ENCODE measurements at regions not wholly inside any gene's neighbourhood (a gene's known extent, or its start where the extent isn't known, plus 50 kb on each side); places are given as distances from the start of the nearest gene placed in this dataset.
"Not testable (repeated sequence)": the region's sequence is repeated elsewhere in the genome, so short reads cannot be mapped to it uniquely, and the experiment has no call there.

DNA sequence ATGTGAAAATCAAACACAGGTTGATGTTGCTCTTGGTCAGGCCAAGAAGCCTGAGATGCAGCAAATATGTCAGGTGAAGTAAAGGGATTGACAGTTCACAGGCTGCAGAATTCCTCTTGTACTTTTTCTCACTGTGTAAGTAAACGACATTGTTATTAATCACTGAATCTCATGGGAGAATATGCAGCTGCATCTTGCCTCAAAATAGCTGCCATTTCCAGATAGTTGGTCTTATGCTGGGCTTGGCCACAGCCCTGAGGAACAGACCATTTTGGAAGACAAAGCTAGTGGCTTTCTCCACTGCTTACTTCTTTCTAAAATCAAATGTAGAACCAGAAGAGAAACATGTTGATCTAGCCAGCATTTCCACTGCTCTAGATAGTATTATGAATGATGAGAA, 403.4 kb upstream of the NR3C2 start:
- Histone ChIP-seq H3K79me2 (ENCODE audit: insufficient read depth, low read length) (no peaks in the 10 kb centered on the region), H3K9ac (ENCODE audit: low read depth, low read length) (no peak overlapping the region), H3K4me3 (ENCODE audit: low read depth in 1 of 2, low read length in 2 of 2) (no peak overlapping the region), H3K27me3 (ENCODE audit: insufficient read depth, low read length, poor library complexity) (no peaks in the 10 kb centered on the region), H3K9me3 (ENCODE audit: insufficient read depth, low read length, severe bottlenecking) (no peaks in the 10 kb centered on the region), H4K20me1 (ENCODE audit: insufficient read depth, low read length) (no peaks in the 10 kb centered on the region), H2AFZ (ENCODE audit: low read depth, low read length) (no peak overlapping the region), H3K27ac (ENCODE audit: low read length) (no peak overlapping the region), H3K4me1 (ENCODE audit: insufficient read depth, low read length) (no peaks in the 10 kb centered on the region), H3K4me2 (ENCODE audit: insufficient read depth, low read length) (no peak overlapping the region), H3K36me3 (ENCODE audit: insufficient read depth, low read length) (no peaks in the 10 kb centered on the region)
- ATAC-seq (ENCODE audit: insufficient read depth, low read depth) (no peak), DNase-seq (no peak)
- no peak for TF ChIP-seq EZH2 (IDR thresholded peaks at IDR 0.05; ENCODE audit: borderline replicate concordance, low read depth, low read length, severe bottlenecking)
- TF ChIP-seq, protein P1, sequence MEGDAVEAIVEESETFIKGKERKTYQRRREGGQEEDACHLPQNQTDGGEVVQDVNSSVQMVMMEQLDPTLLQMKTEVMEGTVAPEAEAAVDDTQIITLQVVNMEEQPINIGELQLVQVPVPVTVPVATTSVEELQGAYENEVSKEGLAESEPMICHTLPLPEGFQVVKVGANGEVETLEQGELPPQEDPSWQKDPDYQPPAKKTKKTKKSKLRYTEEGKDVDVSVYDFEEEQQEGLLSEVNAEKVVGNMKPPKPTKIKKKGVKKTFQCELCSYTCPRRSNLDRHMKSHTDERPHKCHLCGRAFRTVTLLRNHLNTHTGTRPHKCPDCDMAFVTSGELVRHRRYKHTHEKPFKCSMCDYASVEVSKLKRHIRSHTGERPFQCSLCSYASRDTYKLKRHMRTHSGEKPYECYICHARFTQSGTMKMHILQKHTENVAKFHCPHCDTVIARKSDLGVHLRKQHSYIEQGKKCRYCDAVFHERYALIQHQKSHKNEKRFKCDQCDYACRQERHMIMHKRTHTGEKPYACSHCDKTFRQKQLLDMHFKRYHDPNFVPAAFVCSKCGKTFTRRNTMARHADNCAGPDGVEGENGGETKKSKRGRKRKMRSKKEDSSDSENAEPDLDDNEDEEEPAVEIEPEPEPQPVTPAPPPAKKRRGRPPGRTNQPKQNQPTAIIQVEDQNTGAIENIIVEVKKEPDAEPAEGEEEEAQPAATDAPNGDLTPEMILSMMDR (IDR thresholded peaks at IDR 0.05; ENCODE audit: borderline replicate concordance, extremely low read depth, low read length, poor library complexity, severe bottlenecking), result no peak

DNA sequence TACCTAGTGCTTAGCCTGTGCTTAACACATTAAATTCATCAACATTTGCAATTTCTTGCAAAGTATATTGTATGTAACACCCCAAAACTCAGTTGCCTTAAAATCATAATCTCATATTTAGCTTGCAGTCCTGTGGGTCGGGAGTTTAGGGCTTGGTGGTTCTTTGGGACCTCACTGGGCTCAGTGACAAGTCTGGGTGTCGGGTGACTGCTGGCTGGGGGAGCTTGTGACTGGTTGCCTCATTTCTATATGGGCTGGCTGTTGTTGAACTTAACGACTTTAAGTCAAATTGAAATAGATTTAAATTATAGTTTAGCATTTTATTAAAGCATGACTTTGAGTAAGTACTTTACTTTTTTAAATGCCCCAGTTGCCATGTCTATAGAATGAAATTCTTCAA, 401.4 kb upstream of the NR3C2 start:
- no peaks in the 10 kb centered on the region for H3K4me1 ChIP-seq (ENCODE audit: insufficient read depth, low read length)
- H4K20me1 ChIP-seq (ENCODE audit: insufficient read depth, low read length), result no peaks in the 10 kb centered on the region
- no peaks in the 10 kb centered on the region for H3K27me3 ChIP-seq (ENCODE audit: insufficient read depth, low read length, poor library complexity)
- H2AFZ ChIP-seq (ENCODE audit: low read depth, low read length), result no peak overlapping the region; the same call in 1 of the 2 replicates
- no peaks in the 10 kb centered on the region for H3K9me3 ChIP-seq (ENCODE audit: insufficient read depth, low read length, severe bottlenecking)
- ATAC-seq (ENCODE audit: insufficient read depth, low read depth), result no peak
- H3K79me2 ChIP-seq (ENCODE audit: insufficient read depth, low read length), result no peaks in the 10 kb centered on the region
- no peak overlapping the region for H3K4me2 ChIP-seq (ENCODE audit: insufficient read depth, low read length)
- no peak overlapping the region for H3K4me3 ChIP-seq (ENCODE audit: low read depth in 1 of 2, low read length in 2 of 2)
- no peak for TF ChIP-seq EZH2 (IDR thresholded peaks at IDR 0.05; ENCODE audit: borderline replicate concordance, low read depth, low read length, severe bottlenecking)
- TF ChIP-seq, protein P1 (IDR thresholded peaks at IDR 0.05; ENCODE audit: borderline replicate concordance, extremely low read depth, low read length, poor library complexity, severe bottlenecking), result no peak
- H3K9ac ChIP-seq (ENCODE audit: low read depth, low read length), result no peak overlapping the region
- no peak for DNase-seq
- no peaks in the 10 kb centered on the region for H3K36me3 ChIP-seq (ENCODE audit: insufficient read depth, low read length)
- H3K27ac ChIP-seq (ENCODE audit: low read length), result no peak overlapping the region

DNA sequence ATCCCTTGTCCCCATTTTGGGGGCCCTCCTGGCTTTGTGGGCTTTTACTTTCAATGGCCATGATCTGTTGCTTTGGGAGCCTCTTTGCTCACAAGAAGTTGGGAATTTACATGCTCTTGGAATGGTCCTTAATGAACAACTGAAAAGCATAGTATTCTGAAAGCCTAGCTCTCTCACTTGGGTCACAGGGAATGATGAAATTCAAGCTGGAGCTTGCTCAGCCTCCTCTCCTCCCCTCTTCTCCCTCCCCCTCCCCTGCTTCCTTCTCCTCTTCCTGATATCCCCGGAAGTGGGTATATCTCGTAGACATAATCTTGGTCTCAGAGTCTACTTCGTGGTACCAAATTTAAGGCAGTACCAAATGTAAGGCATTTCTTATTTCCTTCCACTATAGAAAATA, 400.6 kb upstream of the NR3C2 start:
- H3K9me3 ChIP-seq (ENCODE audit: insufficient read depth, low read length, severe bottlenecking), result no peaks in the 10 kb centered on the region
- DNase-seq, result no peak
- no peak for ATAC-seq (ENCODE audit: insufficient read depth, low read depth)
- no peaks in the 10 kb centered on the region for H4K20me1 ChIP-seq (ENCODE audit: insufficient read depth, low read length)
- no peaks in the 10 kb centered on the region for H3K36me3 ChIP-seq (ENCODE audit: insufficient read depth, low read length)
- H3K79me2 ChIP-seq (ENCODE audit: insufficient read depth, low read length), result no peaks in the 10 kb centered on the region
- no peak for TF ChIP-seq EZH2 (IDR thresholded peaks at IDR 0.05; ENCODE audit: borderline replicate concordance, low read depth, low read length, severe bottlenecking)
- TF ChIP-seq, protein P1 (IDR thresholded peaks at IDR 0.05; ENCODE audit: borderline replicate concordance, extremely low read depth, low read length, poor library complexity, severe bottlenecking), result no peak
- H3K4me2 ChIP-seq (ENCODE audit: insufficient read depth, low read length), result no peak overlapping the region
- no peak overlapping the region for H3K27ac ChIP-seq (ENCODE audit: low read length)
- H3K4me1 ChIP-seq (ENCODE audit: insufficient read depth, low read length), result no peaks in the 10 kb centered on the region
- H2AFZ ChIP-seq (ENCODE audit: low read depth, low read length), result no peak overlapping the region
- no peaks in the 10 kb centered on the region for H3K27me3 ChIP-seq (ENCODE audit: insufficient read depth, low read length, poor library complexity)
- H3K4me3 ChIP-seq (ENCODE audit: low read depth in 1 of 2, low read length in 2 of 2), result no peak overlapping the region
- no peak overlapping the region for H3K9ac ChIP-seq (ENCODE audit: low read depth, low read length)

DNA sequence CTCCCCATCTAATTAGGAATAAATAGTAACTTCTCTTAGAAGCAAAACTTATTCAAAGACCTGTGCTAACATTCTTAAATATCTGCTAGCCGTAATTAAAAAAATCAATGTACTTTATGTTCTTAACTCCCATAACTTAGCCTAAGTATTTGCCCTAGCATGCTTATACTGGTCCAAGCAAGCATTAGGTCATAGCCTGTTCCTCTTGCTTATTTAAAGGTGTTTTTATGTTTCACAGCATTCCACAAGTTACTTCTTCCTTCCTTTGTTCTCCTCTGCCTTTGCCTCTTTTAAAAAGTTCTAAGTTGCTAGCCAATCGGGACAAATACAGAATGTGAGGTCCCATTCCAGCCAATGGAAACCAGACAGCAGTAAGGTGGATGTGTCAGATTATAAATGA, 395.4 kb upstream of the NR3C2 start:
- not testable (repeated sequence) for H4K20me1 ChIP-seq (ENCODE audit: insufficient read depth, low read length); H3K4me1 ChIP-seq (ENCODE audit: insufficient read depth, low read length); H3K27ac ChIP-seq (ENCODE audit: low read length); H3K9me3 ChIP-seq (ENCODE audit: insufficient read depth, low read length, severe bottlenecking); H3K36me3 ChIP-seq (ENCODE audit: insufficient read depth, low read length); H3K79me2 ChIP-seq (ENCODE audit: insufficient read depth, low read length); H2AFZ ChIP-seq (ENCODE audit: low read depth, low read length); H3K4me3 ChIP-seq (ENCODE audit: low read depth in 1 of 2, low read length in 2 of 2); H3K9ac ChIP-seq (ENCODE audit: low read depth, low read length); DNase-seq; ATAC-seq (ENCODE audit: insufficient read depth, low read depth); H3K4me2 ChIP-seq (ENCODE audit: insufficient read depth, low read length); H3K27me3 ChIP-seq (ENCODE audit: insufficient read depth, low read length, poor library complexity)
